ENCODE measurements at regions not wholly inside any gene's neighbourhood (a gene's known extent, or its start where the extent isn't known, plus 50 kb on each side); places are given as distances from the start of the nearest gene placed in this dataset.

DNA sequence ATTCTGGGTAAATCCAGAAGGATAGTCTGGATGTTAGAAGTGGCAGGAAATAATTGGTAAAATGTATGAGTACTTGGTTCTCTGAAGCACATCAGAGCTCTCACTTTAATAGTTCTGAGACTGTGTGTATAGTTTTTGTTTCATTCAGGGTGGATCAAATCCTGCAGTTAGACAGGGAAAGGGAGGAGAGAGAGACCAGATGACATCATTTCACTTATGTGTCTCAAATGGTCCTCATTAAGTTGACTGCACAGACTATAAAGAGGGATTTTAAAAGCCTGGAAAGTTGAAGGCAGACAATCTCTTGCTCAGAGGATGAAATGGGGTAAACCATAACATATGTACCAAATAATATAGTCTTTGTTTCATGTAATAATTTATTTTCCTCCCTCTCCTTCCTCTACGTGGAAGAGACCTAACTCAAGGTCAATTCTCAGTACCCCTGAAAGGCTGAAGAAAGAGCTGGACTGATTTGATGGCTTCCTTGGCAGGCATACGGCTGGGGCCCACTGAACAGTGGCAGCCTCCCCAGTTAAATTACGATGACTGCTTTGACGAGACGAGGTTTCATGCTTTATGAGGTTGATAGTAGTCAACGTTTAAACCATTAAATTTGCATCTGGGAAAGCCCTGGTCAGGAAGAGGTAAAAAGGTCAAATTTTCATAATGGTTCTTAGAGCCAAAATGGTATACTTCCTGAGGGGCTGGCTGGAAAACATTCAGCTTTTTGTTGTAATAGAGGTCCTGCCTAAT lies 395.1 kb upstream of the RPS23 start:
- ChIA-PET CTCF (no interaction called here), POLR2A (no interaction called here)
- H3K4me1 Mint-ChIP-seq, result peaks cover 9 to 30% (median 13%) of the 10 kb centered on the region in 7 donors
- H3K36me3 Mint-ChIP-seq, result peaks cover 0 to 51% (median 0%) of the 10 kb centered on the region in 5 donors
- intact Hi-C loops (cut with micrococcal nuclease), result no loop called here
- ATAC-seq, result no peak
- Histone ChIP-seq H3K4me3 (ENCODE audit: low read length) (no peak overlapping the region), H3K9me3 (ENCODE audit: control insufficient read depth in 2 of 3, low read length in 3 of 3) (no peaks in the 10 kb centered on the region), H3K27ac (ENCODE audit: low read depth, low read length) (no peak overlapping the region), H3K4me1 (ENCODE audit: control insufficient read depth in 2 of 2, insufficient read depth in 2 of 2, low read length in 2 of 2) (no peaks in the 10 kb centered on the region), H3K27me3 (ENCODE audit: control insufficient read depth in 2 of 2, insufficient read depth in 2 of 2, low read length in 2 of 2) (no peaks in the 10 kb centered on the region), H3K36me3 (ENCODE audit: control insufficient read depth in 2 of 3, insufficient read depth in 3 of 3, low read length in 3 of 3) (no peaks in the 10 kb centered on the region)
- H3K9me3 Mint-ChIP-seq, result peaks cover 0 to 42% (median 0%) of the 10 kb centered on the region in 11 donors
- H3K4me3 Mint-ChIP-seq, result no peak overlapping the region
- H3K27me3 Mint-ChIP-seq, result peaks cover 0 to 13% (median 4%) of the 10 kb centered on the region in 5 donors
- DNase-seq, result no peak
- H3K27ac Mint-ChIP-seq, result no peak overlapping the region

DNA sequence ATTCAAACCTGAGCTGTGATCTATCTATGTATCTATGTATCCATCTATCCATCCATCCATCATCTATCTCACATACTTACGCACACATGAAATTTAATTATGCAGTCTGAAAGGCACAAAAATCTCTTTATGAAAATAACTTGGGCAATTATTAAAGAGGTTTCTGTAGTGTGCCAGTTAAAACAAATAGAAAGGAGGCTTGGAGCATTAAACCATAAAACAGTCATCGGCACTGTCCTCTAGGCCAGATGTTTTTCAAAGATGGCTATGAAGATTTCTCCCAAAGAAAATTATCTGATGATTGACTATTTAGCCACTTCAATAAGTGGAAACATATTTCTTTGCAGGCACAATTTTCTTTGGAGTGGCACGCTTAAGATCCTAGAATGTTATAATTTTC lies 392.5 kb upstream of the RPS23 start:
- H3K4me1 ChIP-seq (ENCODE audit: control insufficient read depth in 2 of 2, insufficient read depth in 2 of 2, low read length in 2 of 2), result no peaks in the 10 kb centered on the region
- POLR2A ChIA-PET, result no interaction called here
- H3K27ac ChIP-seq (ENCODE audit: low read depth, low read length), result no peak overlapping the region
- no peaks in the 10 kb centered on the region for H3K9me3 ChIP-seq (ENCODE audit: control insufficient read depth in 2 of 3, low read length in 3 of 3)
- H3K36me3 Mint-ChIP-seq, result peaks cover 0 to 34% (median 0%) of the 10 kb centered on the region in 5 donors
- no peaks in the 10 kb centered on the region for H3K27me3 ChIP-seq (ENCODE audit: control insufficient read depth in 2 of 2, insufficient read depth in 2 of 2, low read length in 2 of 2)
- no peaks in the 10 kb centered on the region for H3K36me3 ChIP-seq (ENCODE audit: control insufficient read depth in 2 of 3, insufficient read depth in 3 of 3, low read length in 3 of 3)
- no peak for DNase-seq
- H3K4me1 Mint-ChIP-seq, result peaks cover 0 to 11% (median 0%) of the 10 kb centered on the region in 7 donors
- no peak overlapping the region for H3K4me3 Mint-ChIP-seq
- no peak overlapping the region for H3K27ac Mint-ChIP-seq
- intact Hi-C loops (cut with micrococcal nuclease), result no loop called here
- CTCF ChIA-PET, result no interaction called here
- H3K9me3 Mint-ChIP-seq, result peaks cover 0 to 28% (median 0%) of the 10 kb centered on the region in 11 donors
- no peak for ATAC-seq
- H3K4me3 ChIP-seq (ENCODE audit: low read length), result no peak overlapping the region
- peaks cover 0 to 13% (median 0%) of the 10 kb centered on the region in 5 donors for H3K27me3 Mint-ChIP-seq

- intact Hi-C loops (cut with micrococcal nuclease), result no loop called here
- Histone ChIP-seq H3K4me1 (ENCODE audit: control insufficient read depth in 2 of 2, insufficient read depth in 2 of 2, low read length in 2 of 2) (no peaks in the 10 kb centered on the region), H3K36me3 (ENCODE audit: control insufficient read depth in 2 of 3, insufficient read depth in 3 of 3, low read length in 3 of 3) (no peaks in the 10 kb centered on the region), H3K27me3 (ENCODE audit: control insufficient read depth in 2 of 2, insufficient read depth in 2 of 2, low read length in 2 of 2) (no peaks in the 10 kb centered on the region), H3K4me3 (ENCODE audit: low read length) (no peak overlapping the region), H3K27ac (ENCODE audit: low read depth, low read length) (no peak overlapping the region), H3K9me3 (ENCODE audit: control insufficient read depth in 2 of 3, low read length in 3 of 3) (no peaks in the 10 kb centered on the region)
- Mint-ChIP-seq H3K4me3 (no peak overlapping the region), H3K4me1 (peaks cover 0 to 14% (median 0%) of the 10 kb centered on the region in 7 donors), H3K27ac (peak overlapping the region in 1 of 9 donors; percentile 17), H3K9me3 (peaks cover 0 to 21% (median 0%) of the 10 kb centered on the region in 11 donors), H3K27me3 (peaks cover 0 to 13% (median 0%) of the 10 kb centered on the region in 5 donors), H3K36me3 (peaks cover 0 to 28% (median 0%) of the 10 kb centered on the region in 5 donors)
- DNase-seq, result no peak
- no peak for ATAC-seq
- POLR2A ChIA-PET, result no interaction called here
- CTCF ChIA-PET, result no interaction called here
These were observed 391.6 kb upstream of the RPS23 start for GRCh38 chr5:82669720-82670119.

DNA sequence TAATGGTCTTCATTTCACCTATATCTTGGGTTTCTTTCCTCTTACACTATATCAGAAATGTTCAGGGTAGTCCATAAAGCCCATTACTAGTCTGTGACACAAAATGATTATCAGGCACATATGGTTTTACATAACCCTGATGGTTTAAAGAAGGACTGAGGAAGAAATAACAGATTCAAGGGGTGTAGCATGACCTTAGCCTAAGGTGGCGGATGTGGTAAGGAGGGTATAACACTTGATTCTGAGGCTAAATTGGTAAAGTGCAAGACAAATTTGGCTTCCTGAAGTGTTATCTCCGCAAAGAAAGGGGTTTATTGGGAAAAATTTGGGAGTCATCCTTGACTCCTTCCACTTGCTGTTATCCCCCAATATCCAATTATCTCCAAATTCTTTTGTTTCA lies 388.2 kb upstream of the RPS23 start:
- H3K36me3 Mint-ChIP-seq, result peaks cover 0 to 1% (median 0%) of the 10 kb centered on the region in 5 donors
- ATAC-seq, result no peak
- POLR2A ChIA-PET, result no interaction called here
- no peaks in the 10 kb centered on the region for H3K27me3 ChIP-seq (ENCODE audit: control insufficient read depth in 2 of 2, insufficient read depth in 2 of 2, low read length in 2 of 2)
- H3K9me3 Mint-ChIP-seq, result peaks cover 0 to 4% (median 0%) of the 10 kb centered on the region in 11 donors
- DNase-seq, result no peak
- intact Hi-C loops (cut with micrococcal nuclease), result no loop called here
- H3K4me3 ChIP-seq (ENCODE audit: low read length), result no peak overlapping the region
- H3K27ac ChIP-seq (ENCODE audit: low read depth, low read length), result no peak overlapping the region
- no peak overlapping the region for H3K4me3 Mint-ChIP-seq
- CTCF ChIA-PET, result no interaction called here
- H3K36me3 ChIP-seq (ENCODE audit: control insufficient read depth in 2 of 3, insufficient read depth in 3 of 3, low read length in 3 of 3), result no peaks in the 10 kb centered on the region
- H3K9me3 ChIP-seq (ENCODE audit: control insufficient read depth in 2 of 3, low read length in 3 of 3), result no peaks in the 10 kb centered on the region
- no peaks in the 10 kb centered on the region for H3K4me1 ChIP-seq (ENCODE audit: control insufficient read depth in 2 of 2, insufficient read depth in 2 of 2, low read length in 2 of 2)
- H3K27me3 Mint-ChIP-seq, result peaks cover 0 to 4% (median 0%) of the 10 kb centered on the region in 5 donors
- H3K4me1 Mint-ChIP-seq, result peaks cover 0 to 6% (median 0%) of the 10 kb centered on the region in 7 donors
- no peak overlapping the region for H3K27ac Mint-ChIP-seq

DNA sequence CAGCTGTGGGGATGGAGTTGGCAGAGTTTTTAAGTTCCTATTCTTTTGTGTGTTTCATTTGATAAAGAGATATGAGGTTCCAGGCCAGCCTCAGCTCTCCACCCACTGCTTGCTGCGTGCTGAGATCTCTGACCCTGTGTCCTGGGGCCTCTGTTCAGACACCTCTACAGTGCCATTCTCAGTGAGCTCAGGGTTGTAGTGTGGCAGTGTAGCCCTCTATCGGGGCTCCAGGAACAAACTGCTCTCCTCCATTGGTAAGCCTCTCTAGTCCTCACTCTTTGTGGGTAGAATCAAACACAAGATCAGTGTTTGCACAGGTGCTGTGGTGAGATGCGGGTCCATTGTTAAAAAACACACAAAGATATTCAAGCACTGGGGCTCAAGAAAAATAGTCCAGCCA lies 386.6 kb upstream of the RPS23 start:
- ATAC-seq, result no peak
- Mint-ChIP-seq H3K36me3 (no peaks in the 10 kb centered on the region), H3K27me3 (peaks cover 0 to 3% (median 0%) of the 10 kb centered on the region in 5 donors), H3K4me3 (no peak overlapping the region), H3K4me1 (peaks cover 0 to 5% (median 0%) of the 10 kb centered on the region in 7 donors), H3K9me3 (peaks cover 0 to under 1% (median 0%) of the 10 kb centered on the region in 11 donors), H3K27ac (peak overlapping the region in 1 of 9 donors; percentile 7)
- Histone ChIP-seq H3K27me3 (ENCODE audit: control insufficient read depth in 2 of 2, insufficient read depth in 2 of 2, low read length in 2 of 2) (no peaks in the 10 kb centered on the region), H3K27ac (ENCODE audit: low read depth, low read length) (no peak overlapping the region), H3K4me1 (ENCODE audit: control insufficient read depth in 2 of 2, insufficient read depth in 2 of 2, low read length in 2 of 2) (no peaks in the 10 kb centered on the region), H3K4me3 (ENCODE audit: low read length) (no peak overlapping the region), H3K9me3 (ENCODE audit: control insufficient read depth in 2 of 3, low read length in 3 of 3) (no peaks in the 10 kb centered on the region), H3K36me3 (ENCODE audit: control insufficient read depth in 2 of 3, insufficient read depth in 3 of 3, low read length in 3 of 3) (no peaks in the 10 kb centered on the region)
- ChIA-PET POLR2A (no interaction called here), CTCF (no interaction called here)
- DNase-seq, result no peak
- intact Hi-C loops (cut with micrococcal nuclease), result no loop called here

- no peak overlapping the region for H3K27ac Mint-ChIP-seq
- CTCF ChIA-PET, result no interaction called here
- peaks cover 0 to 5% (median 0%) of the 10 kb centered on the region in 7 donors for H3K4me1 Mint-ChIP-seq
- Histone ChIP-seq H3K27me3 (ENCODE audit: control insufficient read depth in 2 of 2, insufficient read depth in 2 of 2, low read length in 2 of 2) (no peaks in the 10 kb centered on the region), H3K4me1 (ENCODE audit: control insufficient read depth in 2 of 2, insufficient read depth in 2 of 2, low read length in 2 of 2) (no peaks in the 10 kb centered on the region), H3K4me3 (ENCODE audit: low read length) (no peak overlapping the region), H3K36me3 (ENCODE audit: control insufficient read depth in 2 of 3, insufficient read depth in 3 of 3, low read length in 3 of 3) (no peaks in the 10 kb centered on the region), H3K9me3 (ENCODE audit: control insufficient read depth in 2 of 3, low read length in 3 of 3) (no peaks in the 10 kb centered on the region), H3K27ac (ENCODE audit: low read depth, low read length) (no peak overlapping the region)
- H3K9me3 Mint-ChIP-seq, result no peaks in the 10 kb centered on the region
- POLR2A ChIA-PET, result no interaction called here
- no peaks in the 10 kb centered on the region for H3K36me3 Mint-ChIP-seq
- H3K27me3 Mint-ChIP-seq, result no peaks in the 10 kb centered on the region
- intact Hi-C loops (cut with micrococcal nuclease), result no loop called here
- ATAC-seq (no peak), DNase-seq (no peak)
- no peak overlapping the region for H3K4me3 Mint-ChIP-seq
These were observed 385.1 kb upstream of the RPS23 start for GRCh38 chr5:82663225-82663624.

- intact Hi-C loops (cut with micrococcal nuclease), result no loop called here
- DNase-seq (no peak), ATAC-seq (no peak)
- Histone ChIP-seq H3K36me3 (ENCODE audit: control insufficient read depth in 2 of 3, insufficient read depth in 3 of 3, low read length in 3 of 3) (no peaks in the 10 kb centered on the region), H3K4me3 (ENCODE audit: low read length) (no peak overlapping the region), H3K27ac (ENCODE audit: low read depth, low read length) (no peak overlapping the region), H3K9me3 (ENCODE audit: control insufficient read depth in 2 of 3, low read length in 3 of 3) (no peaks in the 10 kb centered on the region), H3K27me3 (ENCODE audit: control insufficient read depth in 2 of 2, insufficient read depth in 2 of 2, low read length in 2 of 2) (no peaks in the 10 kb centered on the region), H3K4me1 (ENCODE audit: control insufficient read depth in 2 of 2, insufficient read depth in 2 of 2, low read length in 2 of 2) (no peaks in the 10 kb centered on the region)
- H3K9me3 Mint-ChIP-seq, result peaks cover 0 to 1% (median 0%) of the 10 kb centered on the region in 11 donors
- H3K27me3 Mint-ChIP-seq, result no peaks in the 10 kb centered on the region
- CTCF ChIA-PET, result no interaction called here
- no peaks in the 10 kb centered on the region for H3K36me3 Mint-ChIP-seq
- no peak overlapping the region for H3K27ac Mint-ChIP-seq
- no peak overlapping the region for H3K4me3 Mint-ChIP-seq
- POLR2A ChIA-PET, result no interaction called here
- peaks cover 0 to 5% (median 0%) of the 10 kb centered on the region in 7 donors for H3K4me1 Mint-ChIP-seq
These were observed 384.2 kb upstream of the RPS23 start for GRCh38 chr5:82662340-82662739.
